HepG2 (cell line): ENCODE measurements at regions not wholly inside any gene's neighbourhood (a gene's known extent, or its start where the extent isn't known, plus 50 kb on each side); places are given as distances from the start of the nearest gene placed in this dataset.
"Not testable (repeated sequence)": the region's sequence is repeated elsewhere in the genome, so short reads cannot be mapped to it uniquely, and the experiment has no call there.

Source experiments
- ATAC-seq: fragments of 200-7000 bp; cut with Tn5 transposase; 3 replicates; pipeline ENCODE4 v1.9.1; 2020; ENCODE audit warnings: mild to moderate bottlenecking, moderate library complexity
- BruUV-seq: library from RNA; stranded (reverse); fragments of 400-500 nt; replicated peaks from 2 replicates; lab custom pipeline; 2021; lab: Mats Ljungman, UMichigan
- CTCF ChIA-PET: fragments of 300-600 bp; formaldehyde crosslinking; extraction: SDS; loops from one replicate; lab custom pipeline; 2021; ENCODE audit warnings: low total read pairs, inconsistent platforms, low intra/inter-chr PET ratio; lab: Yijun Ruan, JAX
- POLR2A ChIA-PET: fragments of 350-600 bp; sonication (Branson Sonifier 250); formaldehyde crosslinking; loops from one replicate; lab custom pipeline; 2020; ENCODE audit warnings: antibody characterized with exemption, inconsistent platforms; lab: Yijun Ruan, JAX
- DNase-seq: peaks from one replicate; pipeline ENCODE4 v3.0.0-alpha.2; 2015; ENCODE audit warnings: low spot score
- FAIRE-seq: peaks from 3 replicates; lab custom pipeline; 2011; peaks lifted over from hg19 to GRCh38; lab: Jason Lieb, UNC
- H2AFZ ChIP-seq: one replicate; pipeline ENCODE4 v1.6.1; 2011; ENCODE audit warnings: low read length, inconsistent platforms
- H3K27ac ChIP-seq: fragments of 300-600 bp; 3 replicates; pipeline ENCODE4 v1.8.0; 2011; ENCODE audit warnings: mixed run types, mild to moderate bottlenecking, mixed read lengths, low read length, inconsistent platforms; ENCODE audit not compliant: insufficient read depth; ENCODE audit errors: extremely low read length
- H3K27me3 ChIP-seq, 2 experiments: fragments of 200-600 bp in 1 of 2; 2 replicates in 1 of 2; 3 replicates in 1 of 2; pipeline versions ENCODE4 v1.6.0 to v1.8.0; 2011; ENCODE audit warnings: low read length in 2 of 2, mild to moderate bottlenecking in 2 of 2, moderate library complexity in 2 of 2, inconsistent platforms in 1 of 2; ENCODE audit not compliant: insufficient read depth in 2 of 2, control insufficient read depth in 1 of 2
- H3K36me3 ChIP-seq, 2 experiments: fragments of 200-600 bp in 1 of 2; replicated peaks in 1 of 2; 2 replicates in 1 of 2; 3 replicates in 1 of 2; pipeline versions ENCODE4 v1.5.1 to v1.8.0; 2011; ENCODE audit warnings: low read length in 2 of 2, inconsistent platforms in 1 of 2; ENCODE audit not compliant: insufficient read depth in 2 of 2, control insufficient read depth in 1 of 2
- H3K4me1 ChIP-seq: 2 replicates; pipeline ENCODE4 v1.5.1; 2012; ENCODE audit warnings: low read length, inconsistent platforms; ENCODE audit not compliant: insufficient read depth
- H3K4me2 ChIP-seq: 2 replicates; pipeline ENCODE4 v1.6.0; 2011; ENCODE audit warnings: low read depth, low read length, inconsistent platforms
- H3K4me3 ChIP-seq, 3 experiments: fragments of 200-600 bp in 1 of 3; sonication (generic), shearing (Covaris generic) in 1 of 3; replicated peaks in 1 of 3; 2 replicates each; pipeline ENCODE4 v1.5.1; 2011 to 2016; ENCODE audit warnings: low read length in 3 of 3, inconsistent platforms in 2 of 3, low read depth in 2 of 3, mild to moderate bottlenecking in 2 of 3, control low read depth in 1 of 3, mixed read lengths in 1 of 3; ENCODE audit not compliant: insufficient read depth in 1 of 3
- H3K79me2 ChIP-seq: one replicate; pipeline ENCODE4 v1.6.1; 2011; ENCODE audit warnings: low read length, inconsistent platforms; ENCODE audit not compliant: insufficient read depth
- H3K9ac ChIP-seq: 2 replicates; pipeline ENCODE4 v1.6.0; 2011; ENCODE audit warnings: mild to moderate bottlenecking, low read depth, low read length, inconsistent platforms; ENCODE audit not compliant: insufficient read depth
- H3K9me3 ChIP-seq: 2 replicates; pipeline ENCODE4 v1.5.1; 2012; ENCODE audit warnings: mild to moderate bottlenecking, low read length
- H4K20me1 ChIP-seq: 2 replicates; pipeline ENCODE4 v1.6.0; 2011; ENCODE audit warnings: inconsistent platforms, mild to moderate bottlenecking, low read length, moderate library complexity; ENCODE audit not compliant: insufficient read depth
- EP300 ChIP-seq, 3 experiments: sonication (generic) in 1 of 3; formaldehyde crosslinking in 1 of 3; IDR thresholded peaks; 2 replicates each; pipeline versions ENCODE4 v1.5.1 to v1.6.1; 2011 to 2020; ENCODE audit warnings: low read depth in 2 of 3, low read length in 2 of 3, borderline replicate concordance in 1 of 3, improper control_type of control experiment in 1 of 3, mild to moderate bottlenecking in 1 of 3, missing genetic modification reagents in 1 of 3, moderate library complexity in 1 of 3
- PAF1 ChIP-seq: IDR thresholded peaks from 2 replicates; pipeline ENCODE4 v1.6.1; 2016; ENCODE audit warnings: missing genetic modification reagents, missing compliant biosample characterization
- TRIM22 ChIP-seq: fragments of 450-650 bp; IDR thresholded peaks from 2 replicates; pipeline ENCODE4 v1.6.1; 2017
- YEATS4 ChIP-seq: sonication (generic); formaldehyde crosslinking; IDR thresholded peaks from 2 replicates; pipeline ENCODE4 v1.4.0; 2020; ENCODE audit warnings: missing genetic modification reagents, borderline replicate concordance
- WGBS: methylation state at CpG from one replicate; pipeline ENCODE4 v1.1.6; 2017; ENCODE audit warnings: low lambda C conversion rate; 5-methylcytosine and 5-hydroxymethylcytosine counted together
- in situ Hi-C: cut with HindIII; loops from 2 replicates; pipeline ENCODE4 v1.10.0; 2017; ENCODE audit warnings: low pct_unique_long_range_greater_than_20kb; ENCODE audit not compliant: extremely low pct_ligation_motif_present
- intact Hi-C: fragments of 100-400 bp; cut with micrococcal nuclease; formaldehyde crosslinking; loops from one replicate; pipeline ENCODE4 v1.10.0; 2022; ENCODE audit not compliant: unreplicated experiment

GRCh38 chr1:217039139-217039538, 315.9 kb upstream of the ESRRG start:
- ATAC-seq, H4K20me1 ChIP-seq, H3K36me3 ChIP-seq, H3K27me3 ChIP-seq, POLR2A ChIA-PET, H2AFZ ChIP-seq, H3K4me2 ChIP-seq, H3K4me3 ChIP-seq, in situ Hi-C loops, FAIRE-seq, DNase-seq, H3K9ac ChIP-seq, intact Hi-C loops, CTCF ChIA-PET, H3K27ac ChIP-seq, BruUV-seq, H3K4me1 ChIP-seq, H3K79me2 ChIP-seq: not testable (repeated sequence)
- 0% methylated on average over 3 of the region's 3 CpGs for WGBS
- peaks cover 49% of the 10 kb centered on the region for H3K9me3 ChIP-seq

GRCh38 chr1:217036757-217037156, 313.5 kb upstream of the ESRRG start:
- no peak for ATAC-seq
- in situ Hi-C loops: no loop called here
- peaks cover 49% of the 10 kb centered on the region for H3K9me3 ChIP-seq
- H2AFZ ChIP-seq: no peak overlapping the region
- no peaks in the 10 kb centered on the region for H3K79me2 ChIP-seq
- CTCF ChIA-PET: no interaction called here
- 3% methylated on average over 3 of the region's 3 CpGs for WGBS
- DNase-seq: no peak
- H3K27ac ChIP-seq: no peak overlapping the region
- H3K4me1 ChIP-seq: no peaks in the 10 kb centered on the region
- TF ChIP-seq TRIM22 (no peak), EP300 (IDR thresholded peaks at IDR 0.05; ENCODE audit: low read depth in 2 of 2, low read length in 2 of 2) (no peak), EP300 (CRISPR knock-in tag; IDR thresholded peaks at IDR 0.05; ENCODE audit: borderline replicate concordance) (no peak), PAF1 (CRISPR knock-in tag) (no peak), YEATS4 (CRISPR knock-in tag) (no peak)
- TF ChIP-seq, all 625 proteins: peak for 0
- intact Hi-C loops: no loop called here
- no TSS peak for BruUV-seq
- Histone ChIP-seq H4K20me1 (no peaks in the 10 kb centered on the region), H3K4me3 (no peak overlapping the region), H3K4me2 (no peak overlapping the region), H3K9ac (no peak overlapping the region), H3K36me3 (no peaks in the 10 kb centered on the region), H3K27me3 (no peaks in the 10 kb centered on the region)
- POLR2A ChIA-PET: no interaction called here
- no peak for FAIRE-seq
